Islet precursor cell (in vitro differentiated cells): ENCODE measurements at regions not wholly inside any gene's neighbourhood (a gene's known extent, or its start where the extent isn't known, plus 50 kb on each side); places are given as distances from the start of the nearest gene placed in this dataset.

Experiments
- DNase-seq: peaks from one replicate; pipeline ENCODE4 v3.0.0-alpha.2; 2018

- no peak for DNase-seq
Observed at GRCh38 chr14:36028218-36028617, 148.3 kb downstream of the PTCSC3 start.

- DNase-seq, result no peak
Observed at GRCh38 chr14:36027354-36027753, 149.2 kb downstream of the PTCSC3 start.

DNA sequence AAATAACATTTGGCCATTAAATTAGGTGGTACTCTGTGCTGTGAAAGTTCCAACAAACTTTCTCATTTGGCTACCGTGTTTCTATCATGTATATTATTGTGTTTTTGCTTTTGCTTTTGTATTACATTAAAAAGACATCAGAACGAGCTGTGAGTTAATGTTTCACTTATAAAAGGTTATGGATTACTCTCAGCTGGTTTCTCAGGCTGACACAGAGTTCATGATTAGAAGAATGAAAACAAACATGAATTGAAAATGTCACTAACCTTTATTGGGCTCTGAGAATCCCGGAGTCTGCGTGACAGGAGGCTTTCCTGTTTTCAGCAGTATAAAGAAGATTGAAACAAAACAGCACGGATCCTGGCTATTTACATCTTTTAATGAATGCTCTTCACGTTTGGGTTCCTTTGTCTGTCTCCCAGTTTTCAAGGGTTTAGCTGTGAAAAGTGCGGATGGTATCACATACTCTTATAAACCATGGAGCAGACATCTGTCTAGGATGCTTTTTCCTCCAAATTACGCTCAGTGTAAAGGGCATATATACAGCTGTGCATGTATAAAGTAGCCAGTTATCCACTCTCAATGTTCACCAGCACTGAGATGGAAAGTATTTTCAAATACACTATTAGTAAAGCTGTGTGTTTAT lies 153.6 kb downstream of the PTCSC3 start:
- DNase-seq, result no peak

DNA sequence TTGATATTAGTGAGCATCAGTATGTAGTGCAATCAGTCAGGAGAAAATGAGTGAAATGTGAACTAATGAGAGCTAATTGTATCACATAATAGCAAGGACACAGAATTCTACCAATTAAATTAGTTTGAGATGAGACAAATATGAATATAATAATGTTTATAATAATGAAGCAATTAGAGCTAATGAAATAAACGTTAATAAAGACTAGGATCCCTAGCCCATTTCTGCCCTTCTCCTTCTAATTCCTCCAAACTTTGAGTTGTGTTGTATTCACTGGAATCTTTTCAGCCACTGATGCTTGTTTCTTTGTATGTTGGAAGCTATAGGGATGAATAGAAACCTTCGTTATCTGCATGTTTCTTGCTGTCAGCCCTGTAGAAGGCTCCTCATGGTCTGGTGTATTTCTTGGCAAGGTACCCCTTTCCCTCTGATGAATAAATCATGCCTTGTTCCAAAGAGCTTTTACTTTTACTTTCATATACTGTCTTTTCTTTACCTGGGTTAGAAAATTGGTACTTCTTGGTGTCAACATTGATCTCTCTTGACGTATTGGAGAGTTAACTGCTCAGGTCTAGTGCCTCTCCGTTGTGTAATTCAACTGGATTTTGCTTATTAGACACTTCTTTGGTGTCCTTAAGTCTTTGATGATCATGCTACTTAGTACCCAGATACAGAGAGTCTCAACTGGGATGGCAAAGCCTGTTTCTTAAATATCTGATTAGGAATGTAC lies 154.8 kb downstream of the PTCSC3 start:
- DNase-seq, result no peak

DNA sequence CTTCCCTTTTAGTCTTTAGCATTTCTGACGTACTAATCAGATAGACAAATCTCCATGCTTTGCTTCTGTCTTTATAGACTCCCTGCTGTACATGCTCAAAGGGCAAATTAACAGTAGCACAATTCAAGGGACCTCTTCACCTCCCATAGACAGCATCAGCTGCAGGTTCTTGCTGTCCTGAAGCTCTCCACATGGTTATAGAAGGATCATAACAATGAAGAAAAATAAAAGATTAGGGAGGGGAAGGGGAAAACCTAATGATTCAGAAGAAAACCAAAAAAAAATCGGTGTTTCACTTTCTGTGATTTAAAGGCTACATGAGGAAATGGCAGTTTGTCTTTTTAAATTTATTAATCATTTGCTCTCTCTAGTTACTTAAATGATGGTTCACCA lies 155.5 kb downstream of the PTCSC3 start:
- DNase-seq, result no peak

DNA sequence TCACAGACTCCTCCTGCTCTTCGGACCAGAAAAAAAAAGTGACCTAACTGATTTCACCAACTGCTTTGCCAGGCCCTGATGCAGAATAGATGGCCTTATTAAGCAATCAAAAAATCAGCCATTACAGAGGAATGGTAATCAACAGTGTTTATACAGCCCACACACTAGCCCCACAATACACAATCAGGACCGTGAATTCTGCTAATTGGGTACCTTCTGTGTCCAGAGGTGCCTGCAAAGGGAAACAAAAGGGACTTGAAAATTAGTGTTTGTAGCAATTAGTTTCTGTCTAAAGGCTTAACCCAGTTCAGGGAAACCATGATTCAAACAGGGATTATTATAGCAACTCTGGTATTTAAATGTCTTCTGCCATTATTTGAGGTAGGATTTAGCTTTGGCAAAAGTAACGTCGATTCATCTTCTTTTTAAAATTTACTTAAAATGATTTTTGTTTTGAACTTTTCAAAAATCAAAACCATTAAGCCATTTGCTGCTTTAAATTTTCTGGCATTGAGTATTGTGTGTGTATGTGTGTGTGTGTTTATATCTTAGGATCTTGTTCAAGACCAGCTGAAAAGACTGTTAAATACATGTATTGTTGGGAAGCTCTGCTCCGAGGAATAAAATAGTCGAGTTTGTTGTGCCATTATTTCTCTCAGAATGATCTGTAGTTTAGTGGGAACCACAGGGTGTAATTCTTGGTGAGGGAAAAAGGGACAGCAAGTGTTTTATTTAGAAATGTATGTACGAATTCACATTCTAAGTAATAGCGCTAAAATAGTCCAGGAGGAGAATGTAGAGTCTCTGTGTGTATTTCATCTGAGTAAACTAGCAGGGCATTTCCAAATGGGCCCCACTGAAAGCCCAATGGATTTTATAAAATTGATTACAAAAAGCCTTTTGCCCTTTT lies 156.1 kb downstream of the PTCSC3 start:
- DNase-seq, result no peak

DNA sequence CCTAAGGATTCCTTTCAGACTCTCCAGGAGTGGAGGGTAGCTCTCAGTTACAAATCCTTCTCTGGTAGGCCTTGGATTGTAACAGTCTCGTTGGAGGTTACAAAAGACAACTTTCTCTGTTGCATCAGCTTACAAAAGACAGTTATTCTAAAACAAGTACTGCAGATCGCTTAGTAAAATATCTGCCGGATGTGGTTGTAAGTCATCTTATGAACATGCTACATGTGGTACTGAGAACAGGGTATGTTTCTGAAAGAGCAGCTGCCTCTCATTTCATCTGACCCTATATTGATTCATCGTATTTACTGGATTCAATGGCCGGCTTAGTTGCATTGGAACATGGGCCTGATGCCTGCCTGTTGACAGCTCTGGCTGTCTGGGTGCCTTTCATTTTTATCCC lies 157.4 kb downstream of the PTCSC3 start:
- DNase-seq, result no peak

DNA sequence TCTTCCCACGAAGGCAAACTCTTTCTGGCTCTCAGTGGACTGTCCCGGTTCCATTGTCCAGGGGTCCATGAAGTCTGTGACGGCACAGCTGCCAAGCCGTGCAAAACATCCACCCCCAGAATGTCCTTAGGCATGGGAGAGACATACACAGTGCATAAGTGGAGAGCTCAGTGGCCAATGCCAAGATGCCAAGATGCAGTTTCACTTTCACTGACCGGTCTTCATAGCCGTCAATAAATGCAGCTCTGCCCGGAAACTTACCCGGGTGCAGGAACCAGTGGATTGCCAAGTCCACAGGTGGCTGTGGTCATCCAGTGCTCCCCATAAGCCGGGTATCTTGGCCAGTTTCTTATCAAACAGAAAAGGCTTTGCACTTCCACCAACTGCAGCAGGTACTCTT lies 162.3 kb downstream of the PTCSC3 start:
- no peak for DNase-seq

GRCh38 chr14:36013483-36013882 lies 163.0 kb downstream of the PTCSC3 start:
- DNase-seq, result no peak

DNA sequence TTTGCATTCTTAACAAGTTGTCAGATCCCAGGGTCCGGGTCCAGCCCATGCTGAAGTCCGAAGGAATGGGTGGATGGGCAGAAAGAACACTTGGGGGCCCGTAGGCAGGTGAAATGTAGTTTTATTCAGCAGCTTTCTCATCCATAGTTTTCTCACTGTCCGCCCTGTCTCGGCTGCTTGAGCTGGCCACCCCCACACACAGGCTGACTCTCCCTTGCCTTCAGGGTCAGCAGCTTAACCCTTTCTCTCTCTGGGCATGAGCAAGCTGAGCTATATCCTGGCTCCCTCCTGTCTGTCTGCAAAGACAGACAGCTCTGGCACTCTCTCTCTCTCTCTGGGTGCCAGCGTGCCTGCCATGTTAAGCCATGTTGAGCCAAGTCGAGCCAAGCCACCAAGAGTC lies 163.9 kb downstream of the PTCSC3 start:
- DNase-seq, result no peak

GRCh38 chr14:36009643-36010042 lies 166.9 kb downstream of the PTCSC3 start:
- DNase-seq, result no peak

GRCh38 chr14:36006623-36007022 lies 169.9 kb downstream of the PTCSC3 start:
- no peak for DNase-seq

DNA sequence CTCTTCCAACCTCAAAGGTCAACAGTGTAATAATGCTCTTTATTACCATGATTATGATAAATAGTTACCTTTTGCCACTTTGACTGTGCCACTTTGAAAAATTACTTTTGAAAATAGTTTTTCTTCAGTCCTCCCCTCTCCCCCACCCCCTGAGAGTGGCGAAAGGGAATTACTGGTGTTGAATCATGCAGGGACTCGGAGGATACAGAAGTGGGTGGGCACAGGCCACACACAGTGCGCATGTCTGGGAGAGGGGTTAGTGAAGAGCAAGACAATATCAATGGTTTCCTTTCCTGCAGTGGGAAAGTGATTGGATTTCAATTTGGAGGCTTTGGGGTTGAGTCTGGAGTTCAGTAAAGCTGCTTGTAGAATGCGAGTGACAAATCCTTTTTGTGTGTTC lies 170.9 kb downstream of the PTCSC3 start:
- no peak for DNase-seq

DNA sequence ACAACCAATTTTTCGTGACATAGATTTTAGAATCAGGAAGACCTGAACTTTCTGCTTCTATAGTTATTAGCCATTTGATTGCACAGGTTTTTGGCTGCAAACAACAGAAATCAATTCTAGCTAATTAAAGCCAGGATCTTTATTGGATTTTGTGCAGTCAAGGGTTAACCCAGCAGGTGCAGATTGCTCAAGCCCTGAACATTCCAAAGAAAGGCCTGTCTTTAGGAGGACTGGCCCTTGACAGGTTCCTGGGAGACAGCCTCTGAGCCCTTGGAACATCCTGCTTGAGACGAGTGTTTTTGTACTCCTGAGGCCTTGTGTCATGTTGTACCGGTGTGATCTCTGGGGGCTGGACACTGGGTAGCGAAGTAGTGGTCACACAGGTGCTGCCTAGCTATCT lies 174.6 kb downstream of the PTCSC3 start:
- DNase-seq, result no peak

GRCh38 chr14:35999294-35999693 lies 173.2 kb downstream of the BRMS1L start:
- no peak for DNase-seq

GRCh38 chr14:35998303-35998702 lies 172.2 kb downstream of the BRMS1L start:
- DNase-seq, result no peak

DNA sequence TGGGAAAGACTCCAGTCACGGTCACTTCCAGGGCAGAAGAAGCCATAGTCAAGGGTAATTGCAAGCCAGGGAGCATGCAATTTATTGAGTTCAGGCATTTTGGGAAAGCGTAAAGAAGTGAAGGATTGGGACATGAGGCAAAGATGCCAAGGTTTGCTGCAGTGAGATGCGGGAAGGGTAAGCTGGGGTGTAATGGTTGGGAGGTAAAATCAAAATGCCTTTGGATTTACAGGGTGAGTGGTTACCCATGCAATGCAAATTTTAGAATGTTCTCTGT lies 167.5 kb downstream of the BRMS1L start:
- DNase-seq, result no peak

GRCh38 chr14:35992816-35993683 lies 166.9 kb downstream of the BRMS1L start:
- DNase-seq, result no peak

DNA sequence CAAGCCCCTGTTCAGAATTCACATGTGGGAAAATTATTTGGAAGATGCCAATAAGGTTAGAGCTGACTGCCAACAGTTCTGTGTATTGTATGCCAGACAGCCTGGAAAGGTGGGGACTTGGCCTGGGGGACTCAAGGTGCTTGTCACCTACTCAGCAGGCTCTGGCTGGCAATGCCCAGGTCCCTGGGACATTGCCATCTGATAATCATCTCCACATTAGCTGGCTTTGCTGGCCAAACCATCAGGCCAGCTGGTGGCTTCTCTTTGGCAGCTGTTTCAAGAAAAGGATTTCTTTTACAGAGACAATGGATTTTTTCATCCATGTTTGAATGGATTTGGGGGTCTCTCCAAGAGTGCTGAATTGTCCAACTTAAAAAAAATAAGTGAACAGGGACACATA lies 165.2 kb downstream of the BRMS1L start:
- no peak for DNase-seq

DNA sequence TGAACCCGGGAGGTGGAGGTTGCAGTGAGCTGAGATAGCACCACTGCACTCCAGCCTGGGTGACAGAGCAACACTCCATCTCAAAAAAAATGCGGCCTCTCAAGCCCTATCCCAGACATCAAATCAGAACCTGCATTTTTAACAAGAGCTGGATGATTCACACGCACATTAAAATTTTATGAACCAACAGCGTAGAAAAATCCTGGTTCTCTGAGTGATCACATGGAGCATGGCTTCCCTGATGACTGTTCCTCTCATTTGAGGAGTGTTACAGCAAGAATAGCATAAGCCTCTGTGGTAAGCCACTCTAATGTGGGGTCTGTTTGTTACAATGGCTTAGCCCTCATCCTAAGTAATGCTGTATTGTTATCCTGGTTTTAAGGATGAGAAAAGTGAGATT lies 163.6 kb downstream of the BRMS1L start:
- DNase-seq, result no peak

DNA sequence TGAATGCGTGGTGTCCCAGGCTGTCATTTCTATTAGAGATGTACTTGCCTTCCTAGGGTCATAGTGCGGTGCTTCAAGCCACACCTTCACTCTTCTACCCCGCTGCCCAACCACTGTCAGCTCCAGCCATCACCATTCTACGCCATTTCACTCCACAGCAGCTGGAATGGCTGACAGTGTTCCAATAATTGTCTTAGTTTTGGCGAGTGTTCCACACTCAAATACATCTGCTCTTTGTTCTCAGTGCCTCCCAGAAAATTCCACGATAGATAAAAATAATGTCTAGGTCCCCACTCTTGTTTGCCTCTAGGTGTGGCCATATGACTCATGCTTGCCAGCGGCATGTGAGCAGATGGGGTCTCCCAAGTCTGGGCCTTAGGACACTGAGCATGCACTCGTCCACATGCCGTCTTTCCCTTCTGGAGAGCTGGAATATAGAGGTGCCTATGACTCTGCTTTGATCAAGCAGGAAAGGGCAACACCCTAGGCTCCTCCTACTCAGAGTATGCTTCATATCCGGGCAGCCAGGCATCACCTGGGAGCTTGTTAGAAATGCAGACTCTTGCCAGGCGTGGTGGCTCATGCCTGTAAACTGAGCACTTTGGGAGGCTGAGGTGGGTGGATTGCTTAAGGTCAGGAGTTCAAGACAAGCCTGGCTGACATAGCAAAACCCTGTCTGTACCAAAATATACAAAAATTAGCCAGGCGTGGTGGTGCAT lies 163.0 kb downstream of the BRMS1L start:
- no peak for DNase-seq

DNA sequence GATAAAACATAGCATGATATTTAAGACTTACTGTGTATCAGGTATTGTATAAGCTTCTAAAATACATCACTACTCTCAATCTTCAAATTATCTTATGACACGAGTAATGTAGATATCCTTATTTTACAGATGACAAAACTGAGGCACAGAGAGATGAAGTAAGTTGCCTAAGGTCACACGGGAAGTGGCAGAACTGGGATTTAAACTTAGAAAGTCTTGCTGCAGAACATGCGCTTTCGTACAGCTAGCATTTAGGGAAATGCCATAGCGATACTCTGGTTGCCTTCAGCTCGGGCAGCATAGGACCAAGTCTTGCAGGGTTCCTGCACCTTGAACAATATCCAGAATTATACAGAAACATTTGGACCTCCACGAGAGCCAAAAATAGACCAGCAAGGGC lies 162.4 kb downstream of the BRMS1L start:
- no peak for DNase-seq
